ENCODE measurements at regions not wholly inside any gene's neighbourhood (a gene's known extent, or its start where the extent isn't known, plus 50 kb on each side); places are given as distances from the start of the nearest gene placed in this dataset.

- 53 to 56% methylated on average over 5 of the region's 5 CpGs for WGBS, 2 donors (ENCODE audit: low coverage in 1 of 2)
- no peak for ATAC-seq
- H3K9me3 ChIP-seq: no peaks in the 10 kb centered on the region
- H3K4me3 ChIP-seq: no peak overlapping the region
- no peak for TF ChIP-seq CTCF (IDR thresholded peaks at IDR 0.05)
- TF ChIP-seq EP300 (IDR thresholded peaks at IDR 0.05): no peak
- H3K36me3 ChIP-seq: no peaks in the 10 kb centered on the region
- H3K27ac ChIP-seq: no peak overlapping the region
- no peaks in the 10 kb centered on the region for H3K27me3 ChIP-seq
- no peaks in the 10 kb centered on the region for H3K4me1 ChIP-seq
These were observed 626.4 kb upstream of the MMS22L start for GRCh38 chr6:97909380-97909779.

GRCh38 chr6:97913721-97914120 lies 630.7 kb upstream of the MMS22L start:
- no peak overlapping the region for H3K4me3 ChIP-seq
- 54 to 73% methylated on average over 1 of the region's 1 CpG for WGBS, 2 donors (ENCODE audit: low coverage in 1 of 2)
- no peak for ATAC-seq
- no peaks in the 10 kb centered on the region for H3K36me3 ChIP-seq
- no peaks in the 10 kb centered on the region for H3K4me1 ChIP-seq
- no peaks in the 10 kb centered on the region for H3K27me3 ChIP-seq
- H3K27ac ChIP-seq: no peak overlapping the region
- no peak for TF ChIP-seq POLR2A (IDR thresholded peaks at IDR 0.05)
- TF ChIP-seq POLR2AphosphoS5 (IDR thresholded peaks at IDR 0.05): no peak
- no peak for TF ChIP-seq EP300 (IDR thresholded peaks at IDR 0.05)
- TF ChIP-seq CTCF (IDR thresholded peaks at IDR 0.05): no peak
- H3K9me3 ChIP-seq: no peaks in the 10 kb centered on the region

DNA sequence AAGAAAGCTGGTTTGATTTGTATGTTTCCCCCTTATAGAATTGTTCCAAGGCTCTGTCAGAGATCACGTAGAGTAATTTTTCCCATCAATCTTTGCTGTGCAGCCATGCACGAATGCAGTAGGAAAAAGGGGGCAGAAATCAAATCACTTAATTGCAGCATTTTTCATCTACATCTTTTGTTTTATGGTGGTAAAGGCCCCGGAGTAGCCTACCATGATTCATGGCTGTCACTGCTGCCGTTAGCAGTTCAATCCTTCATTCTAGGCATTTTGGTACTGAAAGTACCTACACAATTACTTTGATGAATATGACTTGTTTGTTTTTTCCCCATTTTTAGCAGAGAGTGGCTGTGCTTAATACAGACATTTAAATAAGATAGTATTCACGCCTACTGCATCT lies 631.9 kb upstream of the MMS22L start:
- Histone ChIP-seq H3K4me1 (no peaks in the 10 kb centered on the region), H3K27ac (no peak overlapping the region), H3K27me3 (peaks cover 6% of the 10 kb centered on the region), H3K4me3 (no peak overlapping the region), H3K9me3 (no peaks in the 10 kb centered on the region), H3K36me3 (no peaks in the 10 kb centered on the region)
- 53 to 56% methylated on average over 5 of the region's 5 CpGs for WGBS, 2 donors (ENCODE audit: low coverage in 1 of 2)
- TF ChIP-seq EP300 (IDR thresholded peaks at IDR 0.05) (no peak), CTCF (IDR thresholded peaks at IDR 0.05) (no peak), POLR2AphosphoS5 (IDR thresholded peaks at IDR 0.05) (no peak), POLR2A (IDR thresholded peaks at IDR 0.05) (no peak)
- no peak for ATAC-seq

DNA sequence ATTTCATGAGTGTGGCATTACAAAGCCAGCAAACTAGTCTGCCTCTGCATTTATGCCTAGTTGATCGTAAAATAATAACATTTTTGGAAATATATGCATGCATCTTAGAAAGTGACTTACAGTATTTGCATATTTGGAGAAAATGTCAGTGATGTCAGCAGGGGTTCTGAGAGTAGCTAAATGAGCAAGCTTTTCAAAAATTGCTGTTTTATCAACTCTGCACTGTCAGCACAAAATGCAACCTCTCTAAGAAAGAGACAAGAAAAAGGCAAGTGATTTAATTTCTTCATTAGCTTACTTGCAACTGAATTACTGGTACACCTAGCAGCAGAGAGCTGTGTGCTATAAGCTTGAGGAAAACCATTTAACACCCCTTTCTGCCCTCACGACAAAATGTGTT lies 632.5 kb upstream of the MMS22L start:
- H3K4me1 ChIP-seq: no peaks in the 10 kb centered on the region
- no peaks in the 10 kb centered on the region for H3K9me3 ChIP-seq
- H3K4me3 ChIP-seq: no peak overlapping the region
- H3K27ac ChIP-seq: no peak overlapping the region
- H3K27me3 ChIP-seq: peaks cover 6% of the 10 kb centered on the region
- 37 to 44% methylated on average over 2 of the region's 2 CpGs for WGBS, 2 donors (ENCODE audit: low coverage in 1 of 2)
- no peaks in the 10 kb centered on the region for H3K36me3 ChIP-seq
- TF ChIP-seq CTCF (IDR thresholded peaks at IDR 0.05): no peak
- TF ChIP-seq EP300 (IDR thresholded peaks at IDR 0.05): no peak
- TF ChIP-seq POLR2AphosphoS5 (IDR thresholded peaks at IDR 0.05): no peak
- no peak for TF ChIP-seq POLR2A (IDR thresholded peaks at IDR 0.05)
- no peak for ATAC-seq

DNA sequence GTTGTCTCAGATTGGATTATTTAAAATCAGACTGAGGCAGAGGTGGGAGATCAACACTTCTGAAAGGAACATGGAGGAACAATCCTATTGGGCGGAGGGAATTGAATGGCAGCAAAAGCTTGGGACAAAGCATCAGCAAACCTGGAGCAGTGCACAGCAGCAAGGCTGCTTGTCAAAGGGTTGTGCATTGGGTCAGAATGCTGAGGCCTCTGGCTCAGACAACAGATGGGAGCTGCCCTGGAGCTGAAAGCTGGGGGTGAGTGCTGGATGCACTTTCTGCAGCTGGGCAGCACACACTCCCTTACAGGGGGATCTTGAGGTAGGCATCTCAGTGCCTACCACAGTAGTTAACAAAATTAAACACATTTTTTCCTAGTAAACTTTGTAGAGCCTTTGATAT lies 634.4 kb upstream of the MMS22L start:
- TF ChIP-seq CTCF (IDR thresholded peaks at IDR 0.05) (no peak), POLR2AphosphoS5 (IDR thresholded peaks at IDR 0.05) (no peak)
- no peak for ATAC-seq
- Histone ChIP-seq H3K4me3 (no peak overlapping the region), H3K9me3 (no peaks in the 10 kb centered on the region), H3K36me3 (no peaks in the 10 kb centered on the region), H3K27me3 (peaks cover 6% of the 10 kb centered on the region), H3K4me1 (no peaks in the 10 kb centered on the region), H3K27ac (no peak overlapping the region)
- 100% methylated on average over 1 of the region's 1 CpG for WGBS, 2 donors (ENCODE audit: low coverage in 1 of 2)

All from gastroesophageal sphincter (tissue), 4 donors.